Astrocyte of the hippocampus (primary cell): ENCODE measurements at regions not wholly inside any gene's neighbourhood (a gene's known extent, or its start where the extent isn't known, plus 50 kb on each side); places are given as distances from the start of the nearest gene placed in this dataset.
A peak's percentile ranks its signal among the peaks of the same experiment; 100 is the strongest.
"Not testable (repeated sequence)": the region's sequence is repeated elsewhere in the genome, so short reads cannot be mapped to it uniquely, and the experiment has no call there.

Source experiments
- DNase-seq: peaks from one replicate; pipeline ENCODE4 v3.0.0; 2011; ENCODE audit warnings: low read depth, low spot score

- DNase-seq = no peak
These were observed 197.9 kb upstream of the CDH11 start for GRCh38 chr16:65319621-65320231.

DNA sequence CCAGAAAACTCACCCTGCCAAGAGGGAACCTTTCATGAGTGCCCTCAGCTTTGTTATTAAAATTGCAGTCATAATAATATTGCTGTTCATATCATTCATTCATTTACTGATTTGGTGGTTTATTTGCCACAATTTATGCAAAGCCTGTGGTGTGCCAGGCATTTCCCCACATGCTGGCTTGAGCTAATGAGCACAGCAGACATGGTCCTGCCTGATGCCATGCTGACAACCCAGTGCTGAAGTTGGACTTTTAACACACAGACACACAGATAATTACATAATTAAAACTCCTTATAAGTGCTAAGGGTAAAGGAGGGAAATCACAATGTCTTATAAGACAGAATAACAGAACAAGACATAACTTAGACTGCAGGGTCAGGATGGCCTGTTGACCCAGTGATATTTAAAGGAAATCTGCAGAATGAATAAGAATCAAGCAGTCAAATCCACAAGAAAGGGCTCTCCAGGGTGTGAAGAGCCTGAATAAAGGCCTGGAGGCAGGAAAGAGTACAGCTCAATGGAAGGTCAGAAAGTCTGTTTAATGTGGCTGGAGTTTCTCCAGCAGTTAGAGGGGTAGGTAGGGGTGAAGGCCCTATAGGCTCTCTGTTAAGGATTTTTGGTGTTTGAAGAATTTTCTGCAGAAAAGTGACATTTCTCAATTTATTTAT is 196.9 kb upstream of the CDH11 start:
- peak; percentile 40 for DNase-seq

DNA sequence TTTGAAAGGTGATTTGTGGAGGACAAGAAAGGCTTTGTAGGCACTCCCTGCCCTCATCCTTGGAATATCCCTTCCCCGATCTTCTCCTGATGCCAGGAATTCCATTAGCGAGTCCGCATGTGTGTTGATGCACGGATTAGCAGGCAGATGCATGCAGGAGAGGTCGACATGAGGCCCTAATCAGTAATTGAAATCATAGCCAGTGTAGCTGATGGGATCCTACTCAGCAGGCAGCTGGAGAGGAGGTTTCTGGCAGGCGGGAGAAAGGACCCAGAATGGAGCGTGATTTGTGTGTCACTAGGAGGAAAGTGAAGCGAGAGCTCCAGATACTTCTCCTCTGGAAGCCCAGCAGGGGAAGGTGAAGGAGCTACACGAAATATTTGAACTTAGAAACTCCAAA is 196.3 kb upstream of the CDH11 start:
- no peak for DNase-seq

DNA sequence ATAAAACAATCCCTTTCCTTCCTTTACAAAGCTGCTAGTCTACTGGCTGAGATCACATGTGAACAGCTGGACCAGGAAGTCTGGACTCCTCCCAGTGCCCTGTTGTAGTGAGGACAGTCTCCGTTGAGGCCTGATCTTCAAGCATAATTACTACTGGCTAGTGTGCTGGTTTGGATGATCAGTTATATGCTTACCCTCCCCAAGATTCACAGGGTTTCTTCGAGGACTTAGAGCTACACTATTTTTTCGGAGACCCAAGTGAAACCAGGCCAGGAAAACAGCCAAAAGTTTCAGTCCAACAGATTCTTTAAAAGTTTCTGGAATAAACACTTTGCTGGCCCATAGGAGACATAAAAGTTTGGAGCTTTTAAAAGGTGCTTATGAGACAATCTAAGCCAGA is 194.9 kb upstream of the CDH11 start:
- no peak for DNase-seq

GRCh38 chr16:65315081-65315780 is 193.4 kb upstream of the CDH11 start:
- DNase-seq = peak; percentile 25

- DNase-seq = no peak
These were observed 192.8 kb upstream of the CDH11 start for GRCh38 chr16:65314627-65315008.

- DNase-seq = no peak
These were observed 192.2 kb upstream of the CDH11 start for GRCh38 chr16:65313936-65314626.

DNA sequence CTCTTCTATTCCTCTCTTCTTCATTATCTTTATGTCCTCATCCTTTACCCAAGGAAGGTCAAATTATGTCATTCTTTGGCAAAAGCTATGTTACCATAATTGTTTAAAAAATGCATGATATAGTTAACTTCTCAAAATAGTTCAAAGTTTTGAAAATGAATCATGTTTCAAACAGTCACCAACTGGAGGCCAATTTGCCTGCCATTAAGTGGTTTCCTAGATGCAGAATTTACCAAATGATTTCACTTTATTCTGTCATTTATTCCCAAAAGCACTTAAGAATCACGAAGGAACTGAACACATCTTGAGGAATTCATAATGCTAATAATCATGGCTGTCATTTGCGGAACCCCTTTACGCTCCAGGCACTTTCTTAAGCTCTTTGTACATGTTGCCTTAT is 190.9 kb upstream of the CDH11 start:
- DNase-seq = no peak

DNA sequence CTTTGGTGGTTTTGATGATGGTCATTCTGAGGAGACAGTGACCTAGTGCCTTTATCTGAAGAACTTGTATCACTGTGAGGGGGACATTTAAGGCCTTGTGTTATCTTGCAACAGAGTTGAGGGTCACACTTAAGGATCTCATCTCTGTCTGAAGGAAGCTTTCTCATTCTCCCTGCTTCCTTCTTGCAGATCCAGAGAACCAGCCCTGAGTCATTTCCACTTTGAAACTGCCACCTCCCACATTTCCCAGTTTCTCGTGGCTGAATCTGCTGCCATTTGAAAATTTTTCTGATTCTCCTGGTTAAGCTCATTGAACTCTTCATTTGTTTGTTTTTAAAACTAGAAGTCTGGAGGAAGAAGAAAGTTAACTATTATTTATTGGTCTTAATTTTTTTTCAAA is 190.2 kb upstream of the CDH11 start:
- DNase-seq = no peak

DNA sequence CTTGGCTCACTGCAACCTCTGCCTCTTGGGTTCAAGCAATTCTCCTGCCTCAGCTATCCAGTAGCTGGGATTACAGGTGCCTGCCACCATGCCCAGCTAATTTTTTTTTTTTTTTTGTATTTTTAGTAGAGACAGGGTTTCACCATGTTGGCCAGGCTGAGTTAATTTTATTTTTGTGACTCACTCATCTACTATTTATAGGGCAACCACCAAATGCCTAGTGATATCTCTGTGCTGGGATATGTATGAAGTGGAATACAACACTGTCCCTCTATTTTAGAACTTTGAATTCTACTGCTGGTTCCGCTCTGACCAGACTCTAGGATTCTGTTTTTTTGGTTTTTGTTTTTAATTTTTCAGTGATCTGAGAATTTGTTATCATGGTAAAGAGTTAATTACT is 188.6 kb upstream of the CDH11 start:
- not testable (repeated sequence) for DNase-seq

DNA sequence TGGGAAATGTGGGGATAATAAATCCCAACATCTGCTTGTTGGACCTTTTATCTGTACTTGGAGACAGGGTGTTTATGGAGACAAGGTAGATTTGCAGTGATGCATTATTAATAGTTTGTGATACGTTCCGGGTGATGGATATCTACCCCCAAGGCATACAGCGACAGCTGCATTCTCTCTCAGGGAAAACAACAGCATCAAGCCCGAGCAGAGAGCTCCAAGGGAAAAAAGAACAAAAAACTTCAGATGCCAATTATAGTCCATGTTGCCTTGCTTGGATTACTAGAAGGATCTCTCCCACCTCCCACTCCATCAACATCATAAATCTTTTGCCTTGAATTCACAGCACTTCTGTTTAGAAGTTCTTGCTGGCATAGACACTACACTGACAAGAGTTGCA is 187.5 kb upstream of the CDH11 start:
- DNase-seq = no peak

- DNase-seq = no peak
These were observed 186.6 kb upstream of the CDH11 start for GRCh38 chr16:65308506-65308905.

DNA sequence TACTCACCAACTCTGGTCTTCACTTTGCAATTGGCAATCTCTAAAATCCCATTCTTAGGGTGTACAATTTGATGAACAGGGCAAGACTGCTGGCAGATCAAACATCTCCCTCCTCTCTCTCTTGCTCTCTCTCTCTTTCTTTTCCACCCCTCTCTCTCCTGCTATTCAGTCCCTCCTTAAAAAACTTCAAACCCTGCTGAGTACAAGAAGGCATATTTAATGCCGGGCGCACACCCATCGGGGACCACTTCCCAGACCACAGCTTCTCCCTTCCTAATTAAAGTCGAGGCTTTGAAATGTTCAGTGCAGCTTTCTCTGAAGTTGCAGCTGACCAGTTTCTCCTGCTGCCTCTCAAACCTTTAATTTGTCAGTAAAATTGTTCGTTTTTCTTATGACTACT is 185.4 kb upstream of the CDH11 start:
- no peak for DNase-seq

DNA sequence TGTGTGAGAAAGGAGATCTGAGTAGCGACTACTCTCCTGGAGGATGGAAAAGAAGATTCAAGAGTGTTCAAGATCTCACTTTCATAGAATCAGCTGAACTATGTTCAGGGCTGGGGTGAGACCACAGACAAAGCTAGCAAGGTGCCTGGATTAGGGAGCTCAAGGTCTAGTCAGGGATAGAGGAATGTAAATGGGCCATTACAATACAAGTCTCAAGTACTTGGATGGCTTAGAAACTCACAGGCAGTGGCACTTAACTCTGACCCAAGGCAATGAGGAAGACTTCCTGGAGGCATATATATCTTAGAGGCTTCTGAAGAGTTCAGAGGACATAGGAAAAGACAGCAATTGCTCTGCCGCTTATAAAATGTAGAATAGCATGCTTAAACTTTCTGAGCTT is 184.9 kb upstream of the CDH11 start:
- no peak for DNase-seq

DNA sequence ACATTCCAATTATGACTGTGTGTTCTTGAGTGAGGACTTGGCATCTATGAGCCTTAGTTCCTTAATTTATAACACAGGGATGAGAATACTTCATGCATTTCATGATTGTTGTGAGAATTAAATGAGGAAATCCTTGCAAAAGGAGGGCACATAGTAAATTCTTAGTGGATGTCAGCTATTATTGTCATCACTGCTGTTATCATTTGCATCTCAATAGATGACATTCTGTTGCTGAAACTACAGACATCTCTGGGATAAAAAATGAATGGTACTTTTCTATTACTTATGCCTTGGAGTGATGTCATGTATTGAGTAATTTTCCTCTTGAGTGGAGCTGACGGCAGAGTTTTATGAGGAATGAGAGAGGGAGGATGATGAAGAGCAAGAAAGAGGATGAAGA is 184.4 kb upstream of the CDH11 start:
- DNase-seq = no peak

- DNase-seq = no peak
These were observed 183.6 kb upstream of the CDH11 start for GRCh38 chr16:65305266-65305959.

DNA sequence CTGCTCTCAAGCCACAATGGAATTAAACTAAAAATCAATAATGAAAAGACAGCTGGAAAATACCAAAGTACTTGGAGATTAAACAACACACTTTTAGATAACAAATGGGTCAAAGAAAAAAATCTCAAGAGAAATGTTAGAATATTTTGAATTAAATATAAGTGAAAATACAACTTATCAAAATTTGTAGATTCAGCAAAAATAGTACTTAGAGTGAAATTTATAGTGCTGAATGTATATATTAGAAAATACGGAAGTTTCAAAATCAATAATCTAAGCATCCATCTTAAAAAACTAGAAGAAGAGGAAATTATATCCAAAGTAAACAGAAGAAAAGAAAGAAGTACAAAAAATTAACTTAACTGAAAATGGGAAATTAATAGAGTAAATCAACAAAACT is 179.2 kb upstream of the CDH11 start:
- no peak for DNase-seq

DNA sequence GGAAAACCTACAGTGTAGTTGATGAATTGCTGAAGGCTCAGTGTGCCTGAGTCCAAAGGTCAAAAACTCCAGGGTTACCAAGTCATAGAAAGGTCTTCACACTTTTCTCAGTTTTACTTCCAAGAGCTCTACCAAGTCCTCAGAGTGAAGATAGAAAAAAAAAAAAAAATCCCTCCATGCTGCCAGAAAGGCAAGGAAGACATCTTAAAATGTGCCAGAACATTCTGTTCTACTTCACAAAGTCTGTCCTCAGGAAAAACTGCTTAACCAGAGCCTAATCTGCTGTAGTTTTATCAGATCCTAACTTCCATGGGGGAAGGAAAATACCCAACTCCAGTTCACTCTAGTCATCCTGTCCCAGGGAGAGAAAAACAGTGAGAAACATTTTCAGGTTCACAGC is 175.6 kb upstream of the CDH11 start:
- DNase-seq = no peak

GRCh38 chr16:65295527-65295926 is 173.7 kb upstream of the CDH11 start:
- DNase-seq = no peak

DNA sequence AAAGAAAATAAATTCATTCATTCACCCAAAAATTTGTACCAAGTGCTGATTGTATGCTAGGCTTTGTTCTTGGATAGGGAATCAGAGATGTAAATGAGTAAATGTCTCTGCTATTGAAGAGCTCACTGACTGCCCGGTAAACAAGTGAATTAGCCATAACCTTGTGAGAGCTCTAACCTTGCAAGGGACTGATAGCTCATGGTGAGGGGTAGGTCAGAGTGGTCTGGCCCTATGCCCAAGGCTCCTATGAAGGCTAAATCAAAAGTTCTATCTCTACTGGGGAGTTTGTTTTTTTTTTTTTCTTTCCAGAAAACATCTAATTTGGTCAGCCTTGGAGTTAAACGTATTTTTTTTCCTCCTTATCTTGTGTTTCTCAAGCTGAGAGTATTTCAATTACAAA is 172.8 kb upstream of the CDH11 start:
- no peak for DNase-seq

GRCh38 chr16:65294165-65294564 is 172.3 kb upstream of the CDH11 start:
- DNase-seq = no peak

- no peak for DNase-seq
These were observed 167.2 kb upstream of the CDH11 start for GRCh38 chr16:65289022-65289421.
